K562 (cell line): ENCODE measurements at regions not wholly inside any gene's neighbourhood (a gene's known extent, or its start where the extent isn't known, plus 50 kb on each side); places are given as distances from the start of the nearest gene placed in this dataset.

Experiments used
- ARID1B ChIP-seq: fragments of 450-650 bp; IDR thresholded peaks from 2 replicates; pipeline ENCODE4 v1.6.1; 2016; ENCODE audit warnings: antibody characterized with exemption, mild to moderate bottlenecking, inconsistent platforms
- CBX8 ChIP-seq: fragments of 200-600 bp; sonication (generic); IDR thresholded peaks from 2 replicates; pipeline ENCODE4 v1.6.1; 2012; ENCODE audit warnings: borderline replicate concordance, mixed run types, low read depth, mild to moderate bottlenecking, moderate library complexity, mixed read lengths, low read length, control low read depth, inconsistent platforms; ENCODE audit not compliant: poor library complexity, severe bottlenecking; ENCODE audit errors: extremely low read depth
- CEBPG ChIP-seq, 3 experiments: fragments of 200-800 bp in 1 of 3; sonication (Bioruptor generic) in 1 of 3; sonication (generic) in 1 of 3; formaldehyde crosslinking in 1 of 3; IDR thresholded peaks in 2 of 3; conservative IDR thresholded peaks in 1 of 3; 2 replicates each; pipeline versions ENCODE4 v1.6.1 to v1.8.0; 2016 to 2022; ENCODE audit warnings: missing compliant biosample characterization in 2 of 3, missing genetic modification characterization in 2 of 3, mild to moderate bottlenecking in 1 of 3, missing genetic modification reagents in 1 of 3
- CREB1 ChIP-seq, 2 experiments: sonication (generic) in 1 of 2; formaldehyde crosslinking in 1 of 2; IDR thresholded peaks; 2 replicates each; pipeline versions ENCODE4 v1.6.1 to v1.8.0; 2012 to 2022; ENCODE audit warnings: inconsistent platforms in 1 of 2, mild to moderate bottlenecking in 1 of 2, missing genetic modification reagents in 1 of 2, moderate library complexity in 1 of 2
- E2F3 ChIP-seq: fragments of 250-450 bp; sonication (Bioruptor Pico); IDR thresholded peaks from 2 replicates; pipeline ENCODE4 v1.4.0; 2020; ENCODE audit warnings: mild to moderate bottlenecking
- E4F1 ChIP-seq: fragments of 250-450 bp; sonication (Bioruptor Pico); IDR thresholded peaks from 2 replicates; pipeline ENCODE4 v1.5.0; 2021; ENCODE audit warnings: mild to moderate bottlenecking, borderline replicate concordance
- ELF4 ChIP-seq: fragments of 450-650 bp; formaldehyde crosslinking; IDR thresholded peaks from 2 replicates; pipeline ENCODE4 v1.4.0; 2022; ENCODE audit warnings: missing genetic modification characterization
- NFATC3 ChIP-seq: fragments of 450-650 bp; IDR thresholded peaks from 2 replicates; pipeline ENCODE4 v1.6.1; 2017; ENCODE audit warnings: mild to moderate bottlenecking
- RBBP5 ChIP-seq: fragments of 200-600 bp; sonication (generic); IDR thresholded peaks from 2 replicates; pipeline ENCODE4 v1.6.1; 2012; ENCODE audit warnings: borderline replicate concordance, mild to moderate bottlenecking, low read length, control low read depth, inconsistent platforms; ENCODE audit not compliant: insufficient read depth, poor library complexity, severe bottlenecking
- SMARCA5 ChIP-seq: fragments of 450-650 bp; IDR thresholded peaks from 2 replicates; pipeline ENCODE4 v1.6.1; 2016
- SMARCC2 ChIP-seq: fragments of 450-650 bp; IDR thresholded peaks from 2 replicates; pipeline ENCODE4 v1.6.1; 2017; ENCODE audit warnings: antibody characterized with exemption, moderate library complexity, mild to moderate bottlenecking, low read depth
- SRSF7 ChIP-seq: fragments of 200-400 bp; formaldehyde crosslinking; optimal IDR thresholded peaks from 2 replicates; pipeline ENCODE3; 2017; ENCODE audit warnings: mild to moderate bottlenecking, low read depth, low read length
- TBP ChIP-seq: optimal IDR thresholded peaks from 2 replicates; pipeline ENCODE3; 2011; ENCODE audit warnings: low read depth, low read length, improper control_type of control experiment
- THAP7 ChIP-seq: fragments of 250-450 bp; sonication (Bioruptor Pico); IDR thresholded peaks from 2 replicates; pipeline ENCODE4 v1.5.0; 2021
- ZNF3 ChIP-seq: fragments of 250-450 bp; sonication (Bioruptor Pico); IDR thresholded peaks from 2 replicates; pipeline ENCODE4 v1.5.0; 2021; ENCODE audit warnings: mild to moderate bottlenecking, moderate library complexity
- ZNF316 ChIP-seq: fragments of 450-650 bp; IDR thresholded peaks from 2 replicates; pipeline ENCODE4 v1.6.1; 2016
- ZNF764 ChIP-seq: fragments of 250-450 bp; sonication (Bioruptor Pico); IDR thresholded peaks from 2 replicates; pipeline ENCODE4 v1.4.0; 2020; ENCODE audit warnings: low read depth, mild to moderate bottlenecking, moderate library complexity
- TF ChIP-seq, protein P1 (sequence below): fragments of 250-450 bp; sonication (Bioruptor Pico); IDR thresholded peaks from 2 replicates; pipeline ENCODE4 v1.8.0; 2022; ENCODE audit warnings: inconsistent platforms, mild to moderate bottlenecking, moderate library complexity, borderline replicate concordance

DNA sequence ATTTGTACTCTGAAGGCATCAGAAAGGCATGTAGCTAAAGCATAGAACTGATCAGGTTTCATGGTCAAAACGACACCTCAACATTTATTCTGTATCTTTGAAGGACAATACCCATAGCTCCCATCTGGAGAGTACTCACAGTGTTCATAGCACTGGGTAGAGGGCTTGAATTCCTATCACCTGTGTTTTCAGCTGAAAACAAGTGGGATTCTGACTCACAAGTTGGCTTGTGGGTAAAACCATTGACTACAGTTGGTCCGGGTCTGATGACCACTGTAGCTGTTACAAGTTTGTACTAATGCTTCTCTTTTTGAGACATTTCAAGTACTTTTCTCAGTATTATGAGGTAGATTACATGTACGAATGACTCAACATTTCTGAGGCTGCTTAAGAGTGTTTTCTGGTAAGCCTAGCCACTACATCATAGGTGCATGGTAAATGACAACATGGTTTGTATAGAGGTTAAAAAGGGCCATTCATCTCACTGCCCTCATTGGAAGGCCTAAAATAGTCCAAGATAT lies 68.6 kb upstream of the PELI1 start (continued):
- TF ChIP-seq THAP7 (CRISPR knock-in tag) (no peak), ZNF764 (CRISPR knock-in tag) (no peak), SMARCA5 (no peak), SMARCC2 (no peak), E4F1 (CRISPR knock-in tag) (no peak), CBX8 (no peak), ZNF316 (peak; percentile 82), TBP (no peak), ELF4 (no peak), CEBPG (CRISPR knock-in tag; IDR thresholded peaks at IDR 0.05) (no peak), CEBPG (tag; conservative IDR thresholded peaks at IDR 0.05 in 1 of 2, IDR thresholded peaks at IDR 0.05 in 1 of 2) (no peak; a peak in 1 of 4 replicates), ZNF3 (no peak), NFATC3 (no peak), CREB1 (IDR thresholded peaks at IDR 0.05) (peak; percentile 49; the same call in 1 of the 2 replicates), CREB1 (CRISPR knock-in tag; IDR thresholded peaks at IDR 0.05) (no peak), RBBP5 (peak; percentile 68), ARID1B (peak; percentile 21), SRSF7 (no peak), E2F3 (no peak)
- TF ChIP-seq, protein P1, sequence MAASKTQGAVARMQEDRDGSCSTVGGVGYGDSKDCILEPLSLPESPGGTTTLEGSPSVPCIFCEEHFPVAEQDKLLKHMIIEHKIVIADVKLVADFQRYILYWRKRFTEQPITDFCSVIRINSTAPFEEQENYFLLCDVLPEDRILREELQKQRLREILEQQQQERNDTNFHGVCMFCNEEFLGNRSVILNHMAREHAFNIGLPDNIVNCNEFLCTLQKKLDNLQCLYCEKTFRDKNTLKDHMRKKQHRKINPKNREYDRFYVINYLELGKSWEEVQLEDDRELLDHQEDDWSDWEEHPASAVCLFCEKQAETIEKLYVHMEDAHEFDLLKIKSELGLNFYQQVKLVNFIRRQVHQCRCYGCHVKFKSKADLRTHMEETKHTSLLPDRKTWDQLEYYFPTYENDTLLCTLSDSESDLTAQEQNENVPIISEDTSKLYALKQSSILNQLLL (CRISPR knock-in tag), result no peak
